AG09319 (cell line): ENCODE measurements at regions not wholly inside any gene's neighbourhood (a gene's known extent, or its start where the extent isn't known, plus 50 kb on each side); places are given as distances from the start of the nearest gene placed in this dataset.

Experiments used
- DNase-seq: peaks from one replicate; pipeline ENCODE4 v3.0.0-alpha.2; 2010; ENCODE audit warnings: low read depth; ENCODE audit errors: extremely low read depth
- CTCF ChIP-seq: IDR thresholded peaks from 2 replicates; pipeline ENCODE4 v1.5.1; 2011; ENCODE audit warnings: low read depth, mild to moderate bottlenecking, inconsistent platforms, low read length, moderate library complexity

GRCh38 chr5:120848883-120849282, 384.8 kb downstream of the PRR16 start:
- DNase-seq: no peak
- TF ChIP-seq CTCF: no peak

GRCh38 chr5:120852222-120852860, 388.2 kb downstream of the PRR16 start:
- DNase-seq: no peak
- TF ChIP-seq CTCF: no peak

GRCh38 chr5:120866997-120867396, 402.9 kb downstream of the PRR16 start:
- no peak for TF ChIP-seq CTCF
- DNase-seq: no peak

- no peak for TF ChIP-seq CTCF
- DNase-seq: no peak
Observed at GRCh38 chr5:120869831-120870230, 405.7 kb downstream of the PRR16 start.

- no peak for TF ChIP-seq CTCF
- DNase-seq: no peak
Observed at GRCh38 chr5:120872297-120872696, 408.2 kb downstream of the PRR16 start.

- TF ChIP-seq CTCF: no peak
- DNase-seq: no peak
Observed at GRCh38 chr5:120873083-120873482, 409.0 kb downstream of the PRR16 start.

- no peak for DNase-seq
- TF ChIP-seq CTCF: no peak
Observed at GRCh38 chr5:120874081-120874862, 410.2 kb downstream of the PRR16 start.
